22Rv1 (cell line): ENCODE measurements at regions not wholly inside any gene's neighbourhood (a gene's known extent, or its start where the extent isn't known, plus 50 kb on each side); places are given as distances from the start of the nearest gene placed in this dataset.

Experiments used
- ZFX ChIP-seq: fragments of 450-650 bp; IDR thresholded peaks from 2 replicates; pipeline ENCODE4 v1.6.1; 2017; ENCODE audit warnings: antibody characterized with exemption, borderline replicate concordance
- TF ChIP-seq, protein P1 (sequence below): fragments of 450-650 bp; IDR thresholded peaks from 2 replicates; pipeline ENCODE4 v1.5.1; 2017; ENCODE audit warnings: mild to moderate bottlenecking

DNA sequence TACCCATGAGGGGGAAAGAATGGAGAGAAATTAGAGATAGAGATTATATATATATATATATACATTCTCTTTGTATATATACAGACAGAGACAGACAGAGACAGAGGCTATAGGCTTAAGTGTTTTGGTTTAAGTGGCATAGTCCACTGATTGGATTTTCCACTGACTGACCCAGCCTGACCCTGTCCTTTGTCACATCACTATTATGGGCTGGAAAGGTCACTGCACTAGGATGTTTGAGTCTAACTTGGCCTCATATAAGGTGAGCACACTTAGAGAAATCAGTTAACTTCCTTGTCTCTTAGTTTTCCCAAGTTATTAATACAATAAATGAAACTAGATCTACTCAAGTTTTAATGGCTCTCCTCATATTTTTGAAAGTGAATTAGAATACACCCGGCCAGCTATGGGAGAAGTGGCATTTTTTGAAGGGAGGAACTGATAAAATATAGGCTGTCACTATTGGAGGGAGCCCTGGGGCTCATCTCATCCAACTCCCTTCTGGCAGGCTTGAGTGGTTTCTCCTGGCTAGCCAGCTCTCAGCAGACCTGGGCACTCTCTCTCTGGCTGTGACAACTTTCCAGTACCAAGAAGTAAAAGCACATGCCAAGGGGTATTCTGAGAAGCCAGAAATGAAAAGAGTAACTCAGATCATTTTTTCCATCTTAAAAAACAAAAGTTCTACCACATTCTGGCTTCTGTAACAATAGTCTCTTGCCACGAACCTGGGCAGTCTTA lies 455.6 kb upstream of the ANKRD30A start:
- TF ChIP-seq, protein P1, sequence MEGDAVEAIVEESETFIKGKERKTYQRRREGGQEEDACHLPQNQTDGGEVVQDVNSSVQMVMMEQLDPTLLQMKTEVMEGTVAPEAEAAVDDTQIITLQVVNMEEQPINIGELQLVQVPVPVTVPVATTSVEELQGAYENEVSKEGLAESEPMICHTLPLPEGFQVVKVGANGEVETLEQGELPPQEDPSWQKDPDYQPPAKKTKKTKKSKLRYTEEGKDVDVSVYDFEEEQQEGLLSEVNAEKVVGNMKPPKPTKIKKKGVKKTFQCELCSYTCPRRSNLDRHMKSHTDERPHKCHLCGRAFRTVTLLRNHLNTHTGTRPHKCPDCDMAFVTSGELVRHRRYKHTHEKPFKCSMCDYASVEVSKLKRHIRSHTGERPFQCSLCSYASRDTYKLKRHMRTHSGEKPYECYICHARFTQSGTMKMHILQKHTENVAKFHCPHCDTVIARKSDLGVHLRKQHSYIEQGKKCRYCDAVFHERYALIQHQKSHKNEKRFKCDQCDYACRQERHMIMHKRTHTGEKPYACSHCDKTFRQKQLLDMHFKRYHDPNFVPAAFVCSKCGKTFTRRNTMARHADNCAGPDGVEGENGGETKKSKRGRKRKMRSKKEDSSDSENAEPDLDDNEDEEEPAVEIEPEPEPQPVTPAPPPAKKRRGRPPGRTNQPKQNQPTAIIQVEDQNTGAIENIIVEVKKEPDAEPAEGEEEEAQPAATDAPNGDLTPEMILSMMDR, result no peak
- no peak for TF ChIP-seq ZFX
